HG03103 (cell line): ENCODE measurements at regions not wholly inside any gene's neighbourhood (a gene's known extent, or its start where the extent isn't known, plus 50 kb on each side); places are given as distances from the start of the nearest gene placed in this dataset.

ENCODE experiments used
- ATAC-seq: cut with Tn5 transposase; IDR thresholded peaks from one replicate; pipeline ENCODE4 v1.9.1; 2021; ENCODE audit warnings: low read depth; ENCODE audit not compliant: unreplicated experiment

- ATAC-seq: no peak
Measured at GRCh38 chr1:94650301-94650700, 108.7 kb upstream of the F3 start.

GRCh38 chr1:94648225-94649007, 106.9 kb upstream of the F3 start:
- no peak for ATAC-seq

GRCh38 chr1:94646786-94647555, 105.4 kb upstream of the F3 start:
- no peak for ATAC-seq

GRCh38 chr1:94646141-94646643, 104.6 kb upstream of the F3 start:
- no peak for ATAC-seq

- no peak for ATAC-seq
Measured at GRCh38 chr1:94644352-94644751, 102.8 kb upstream of the F3 start.

GRCh38 chr1:94643819-94644218, 102.3 kb upstream of the F3 start:
- no peak for ATAC-seq

GRCh38 chr1:94642617-94643321, 101.2 kb upstream of the F3 start:
- no peak for ATAC-seq

- no peak for ATAC-seq
Measured at GRCh38 chr1:94641990-94642389, 100.4 kb upstream of the F3 start.

GRCh38 chr1:94640125-94640524, 98.6 kb upstream of the F3 start:
- no peak for ATAC-seq

- ATAC-seq: no peak
Measured at GRCh38 chr1:94637121-94637520, 95.6 kb upstream of the F3 start.

- ATAC-seq: no peak
Measured at GRCh38 chr1:94636624-94637023, 95.1 kb upstream of the F3 start.

GRCh38 chr1:94636100-94636499, 94.5 kb upstream of the F3 start:
- ATAC-seq: no peak

GRCh38 chr1:94634977-94635416, 93.4 kb upstream of the F3 start:
- ATAC-seq: no peak

- ATAC-seq: no peak
Measured at GRCh38 chr1:94633051-94633450, 91.5 kb upstream of the F3 start.

- ATAC-seq: no peak
Measured at GRCh38 chr1:94629259-94630181, 88.0 kb upstream of the F3 start.

GRCh38 chr1:94628499-94628843, 86.9 kb upstream of the F3 start:
- no peak for ATAC-seq

GRCh38 chr1:94627771-94628498, 86.4 kb upstream of the F3 start:
- ATAC-seq: no peak

GRCh38 chr1:94624203-94624602, 82.6 kb upstream of the F3 start:
- no peak for ATAC-seq

GRCh38 chr1:94623560-94624148, 82.1 kb upstream of the F3 start:
- no peak for ATAC-seq
